DND-41 (cell line): ENCODE measurements at regions not wholly inside any gene's neighbourhood (a gene's known extent, or its start where the extent isn't known, plus 50 kb on each side); places are given as distances from the start of the nearest gene placed in this dataset.

ENCODE experiments used
- CTCF ChIP-seq: IDR thresholded peaks from 2 replicates; pipeline ENCODE4 v1.5.1; 2012; ENCODE audit warnings: borderline replicate concordance, low read length, moderate library complexity, mild to moderate bottlenecking; ENCODE audit not compliant: poor library complexity, severe bottlenecking; ENCODE audit errors: extremely low read depth
- EZH2 ChIP-seq: IDR thresholded peaks from 3 replicates; pipeline ENCODE4 v1.6.1; 2012; ENCODE audit warnings: borderline replicate concordance, low read depth, mild to moderate bottlenecking, moderate library complexity, low read length, inconsistent platforms; ENCODE audit not compliant: severe bottlenecking

- TF ChIP-seq EZH2 (no peak), CTCF (no peak)
These were observed 414.2 kb upstream of the PDE3A start for GRCh38 chr12:19954163-19954562.
